ENCODE measurements at regions not wholly inside any gene's neighbourhood (a gene's known extent, or its start where the extent isn't known, plus 50 kb on each side); places are given as distances from the start of the nearest gene placed in this dataset.
A peak's percentile ranks its signal among the peaks of the same experiment; 100 is the strongest.

DNA sequence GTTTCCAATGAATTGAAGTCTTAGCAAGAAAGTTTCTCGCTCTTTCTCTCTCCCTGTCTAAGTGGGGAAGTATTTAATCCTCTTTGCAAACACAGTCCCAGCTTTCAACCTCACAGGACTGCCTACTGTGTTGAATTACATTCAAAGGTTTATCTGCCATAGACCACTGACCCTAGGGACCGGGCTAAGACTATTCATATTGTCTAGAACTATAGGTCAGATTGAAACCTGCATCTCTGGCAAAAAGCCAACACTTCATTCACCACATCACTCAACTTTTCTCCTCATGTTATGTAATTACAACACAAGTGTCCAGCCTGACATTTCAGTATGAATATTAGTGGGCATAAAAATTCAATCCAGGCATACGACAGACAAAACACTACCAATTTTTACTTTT is 314.7 kb upstream of the RSPO3 start:
- no peaks in the 10 kb centered on the region for H3K4me1 ChIP-seq (ENCODE audit: insufficient read depth, low read length, poor library complexity, severe bottlenecking)
- no peak overlapping the region for H3K4me2 ChIP-seq (ENCODE audit: low read length)
- no peak for TF ChIP-seq EZH2phosphoT487 (IDR thresholded peaks at IDR 0.05; ENCODE audit: borderline replicate concordance, low read depth, low read length)
- TF ChIP-seq, protein P1, sequence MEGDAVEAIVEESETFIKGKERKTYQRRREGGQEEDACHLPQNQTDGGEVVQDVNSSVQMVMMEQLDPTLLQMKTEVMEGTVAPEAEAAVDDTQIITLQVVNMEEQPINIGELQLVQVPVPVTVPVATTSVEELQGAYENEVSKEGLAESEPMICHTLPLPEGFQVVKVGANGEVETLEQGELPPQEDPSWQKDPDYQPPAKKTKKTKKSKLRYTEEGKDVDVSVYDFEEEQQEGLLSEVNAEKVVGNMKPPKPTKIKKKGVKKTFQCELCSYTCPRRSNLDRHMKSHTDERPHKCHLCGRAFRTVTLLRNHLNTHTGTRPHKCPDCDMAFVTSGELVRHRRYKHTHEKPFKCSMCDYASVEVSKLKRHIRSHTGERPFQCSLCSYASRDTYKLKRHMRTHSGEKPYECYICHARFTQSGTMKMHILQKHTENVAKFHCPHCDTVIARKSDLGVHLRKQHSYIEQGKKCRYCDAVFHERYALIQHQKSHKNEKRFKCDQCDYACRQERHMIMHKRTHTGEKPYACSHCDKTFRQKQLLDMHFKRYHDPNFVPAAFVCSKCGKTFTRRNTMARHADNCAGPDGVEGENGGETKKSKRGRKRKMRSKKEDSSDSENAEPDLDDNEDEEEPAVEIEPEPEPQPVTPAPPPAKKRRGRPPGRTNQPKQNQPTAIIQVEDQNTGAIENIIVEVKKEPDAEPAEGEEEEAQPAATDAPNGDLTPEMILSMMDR (conservative IDR thresholded peaks at IDR 0.05; ENCODE audit: low read length), result no peak
- no peak for DNase-seq (ENCODE audit: low spot score)
- CTCF ChIA-PET (ENCODE audit: unreplicated experiment), result no interaction called here
- no peaks in the 10 kb centered on the region for H4K20me1 ChIP-seq (ENCODE audit: insufficient read depth, low read length)
- no peak overlapping the region for H3K4me3 ChIP-seq (ENCODE audit: low read depth, low read length, poor library complexity, severe bottlenecking)
- H3K79me2 ChIP-seq (ENCODE audit: insufficient read depth, low read depth, low read length), result no peaks in the 10 kb centered on the region
- H3K27ac ChIP-seq (ENCODE audit: low read depth, low read length, poor library complexity, severe bottlenecking), result no peak overlapping the region
- H3K9me2 ChIP-seq (ENCODE audit: insufficient read depth, low read length), result no peaks in the 10 kb centered on the region
- no peak overlapping the region for H2AFZ ChIP-seq (ENCODE audit: low read length)
- POLR2A ChIA-PET, result interaction anchor here (0.7 kb wide), 1 partner anchor 18 kb away, joined by 3 read pairs; no protein-coding TSS in a partner anchor
- intact Hi-C loops (cut with micrococcal nuclease; ENCODE audit: unreplicated experiment), result no loop called here
- H3K36me3 ChIP-seq (ENCODE audit: insufficient read depth, low read length), result no peaks in the 10 kb centered on the region
- BruUV-seq (replicated peaks), result no TSS peak
- no peaks in the 10 kb centered on the region for H3K9me3 ChIP-seq (ENCODE audit: low read length)

- no peaks in the 10 kb centered on the region for H3K36me3 ChIP-seq (ENCODE audit: insufficient read depth, low read length)
- ChIA-PET CTCF (ENCODE audit: unreplicated experiment) (no interaction called here), POLR2A (interaction anchor here (0.7 to 0.8 kb wide), 2 partner anchors 17 to 376 kb away, joined by 3 read pairs; no protein-coding TSS in a partner anchor)
- H4K20me1 ChIP-seq (ENCODE audit: insufficient read depth, low read length), result no peaks in the 10 kb centered on the region
- BruUV-seq (replicated peaks), result no TSS peak
- H3K9me3 ChIP-seq (ENCODE audit: low read length), result no peaks in the 10 kb centered on the region
- no peak overlapping the region for H3K4me2 ChIP-seq (ENCODE audit: low read length)
- no peak overlapping the region for H2AFZ ChIP-seq (ENCODE audit: low read length)
- intact Hi-C loops (cut with micrococcal nuclease; ENCODE audit: unreplicated experiment), result no loop called here
- H3K27ac ChIP-seq (ENCODE audit: low read depth, low read length, poor library complexity, severe bottlenecking), result no peak overlapping the region
- no peaks in the 10 kb centered on the region for H3K9me2 ChIP-seq (ENCODE audit: insufficient read depth, low read length)
- TF ChIP-seq EZH2phosphoT487 (IDR thresholded peaks at IDR 0.05; ENCODE audit: borderline replicate concordance, low read depth, low read length), result no peak
- TF ChIP-seq, protein P1 (conservative IDR thresholded peaks at IDR 0.05; ENCODE audit: low read length), result peak; percentile 88
- H3K4me1 ChIP-seq (ENCODE audit: insufficient read depth, low read length, poor library complexity, severe bottlenecking), result no peaks in the 10 kb centered on the region
- no peaks in the 10 kb centered on the region for H3K79me2 ChIP-seq (ENCODE audit: insufficient read depth, low read depth, low read length)
- H3K4me3 ChIP-seq (ENCODE audit: low read depth, low read length, poor library complexity, severe bottlenecking), result no peak overlapping the region
- DNase-seq (ENCODE audit: low spot score), result peak; percentile 17
Observed at GRCh38 chr6:126804332-126805064, 314.0 kb upstream of the RSPO3 start.

DNA sequence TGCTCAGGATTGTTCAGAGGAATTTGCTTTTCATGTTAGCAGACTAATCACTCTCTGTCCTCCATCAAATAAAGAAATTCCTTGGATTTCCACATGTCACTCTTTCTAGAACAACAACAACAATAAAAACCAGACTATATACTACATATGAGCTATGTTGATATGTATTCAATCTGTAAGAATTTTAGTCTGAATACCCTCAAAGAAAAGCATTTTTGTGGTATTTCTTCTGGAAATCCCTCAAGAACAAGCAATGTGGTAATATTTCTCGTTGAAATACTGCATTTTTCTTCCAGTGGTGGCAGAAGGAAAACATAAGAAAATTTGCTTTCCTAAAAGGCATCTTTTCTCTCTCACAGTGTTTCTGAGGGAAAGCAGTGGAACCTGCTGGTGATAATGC is 312.6 kb upstream of the RSPO3 start:
- TF ChIP-seq, protein P1 (conservative IDR thresholded peaks at IDR 0.05; ENCODE audit: low read length), result no peak
- H3K27ac ChIP-seq (ENCODE audit: low read depth, low read length, poor library complexity, severe bottlenecking), result no peak overlapping the region
- no peak overlapping the region for H2AFZ ChIP-seq (ENCODE audit: low read length)
- no peaks in the 10 kb centered on the region for H3K36me3 ChIP-seq (ENCODE audit: insufficient read depth, low read length)
- no peaks in the 10 kb centered on the region for H3K4me1 ChIP-seq (ENCODE audit: insufficient read depth, low read length, poor library complexity, severe bottlenecking)
- CTCF ChIA-PET (ENCODE audit: unreplicated experiment), result no interaction called here
- no peaks in the 10 kb centered on the region for H3K9me3 ChIP-seq (ENCODE audit: low read length)
- no TSS peak for BruUV-seq (replicated peaks)
- no peak for DNase-seq (ENCODE audit: low spot score)
- H3K9me2 ChIP-seq (ENCODE audit: insufficient read depth, low read length), result no peaks in the 10 kb centered on the region
- POLR2A ChIA-PET, result interaction anchor here (1.4 kb wide), 1 partner anchor 13 kb away, joined by 7 read pairs; no protein-coding TSS in a partner anchor
- H3K4me2 ChIP-seq (ENCODE audit: low read length), result no peak overlapping the region
- no peak overlapping the region for H3K4me3 ChIP-seq (ENCODE audit: low read depth, low read length, poor library complexity, severe bottlenecking)
- intact Hi-C loops (cut with micrococcal nuclease; ENCODE audit: unreplicated experiment), result no loop called here
- no peaks in the 10 kb centered on the region for H3K79me2 ChIP-seq (ENCODE audit: insufficient read depth, low read depth, low read length)
- no peaks in the 10 kb centered on the region for H4K20me1 ChIP-seq (ENCODE audit: insufficient read depth, low read length)
